ENCODE measurements at regions not wholly inside any gene's neighbourhood (a gene's known extent, or its start where the extent isn't known, plus 50 kb on each side); places are given as distances from the start of the nearest gene placed in this dataset.
A peak's percentile ranks its signal among the peaks of the same experiment; 100 is the strongest.

DNA sequence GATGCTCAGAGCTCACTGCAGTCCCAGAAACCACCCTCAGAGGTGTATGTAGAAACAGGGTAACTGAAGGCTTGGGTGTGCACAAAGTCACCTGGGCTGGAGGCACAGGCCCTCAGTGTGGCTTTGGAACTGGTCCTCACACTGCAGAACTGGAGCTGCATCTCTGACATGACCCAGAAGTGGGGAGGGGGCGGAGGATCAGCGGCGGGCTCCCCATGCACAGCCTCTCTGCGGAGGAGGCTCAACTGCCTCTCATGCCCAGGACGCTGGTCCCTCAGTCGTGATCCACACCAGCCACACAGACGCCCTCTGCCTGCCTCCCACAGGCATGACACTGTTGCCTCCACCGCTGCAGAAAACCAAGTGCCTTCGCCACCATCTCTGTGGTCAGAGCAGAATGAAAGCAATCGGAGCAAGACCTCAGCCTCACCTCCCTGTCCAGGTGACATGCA lies 73.7 kb downstream of the TM2D3 start:
- POLR2A ChIA-PET = no interaction called here
- intact Hi-C loops (cut with micrococcal nuclease; ENCODE audit: unreplicated experiment) (loop anchor here (5.0 kb wide), 1 partner anchor 281 kb away; the partner anchor contains the start of gene SNRPA1), in situ Hi-C loops (cut with HindIII; ENCODE audit: low pct_unique_long_range_greater_than_20kb, low sequenced_read_pairs) (no loop called here)
- Histone ChIP-seq H3K27ac (ENCODE audit: low read length) (no peak overlapping the region), H3K4me1 (ENCODE audit: control insufficient read depth, insufficient read depth, low read length) (0 out of 2 replicates have a peak, but pooled peaks cover 2% of the 10 kb centered on the region), H3K27me3 (ENCODE audit: control insufficient read depth, insufficient read depth, low read length) (peaks cover 5% of the 10 kb centered on the region; the same call in 1 of the 2 replicates), H3K36me3 (ENCODE audit: control insufficient read depth, insufficient read depth, low read length) (no peaks in the 10 kb centered on the region), H3K9me3 (ENCODE audit: control insufficient read depth, insufficient read depth, low read depth, low read length) (0 out of 2 replicates have a peak, but pooled peaks cover 2% of the 10 kb centered on the region), H3K4me3 (ENCODE audit: low read depth in 2 of 2, low read length in 2 of 2) (no peak overlapping the region)
- ATAC-seq (peak; percentile 94), DNase-seq (ENCODE audit: low read depth, low spot score) (no peak)
- no TSS peak for BruUV-seq (replicated peaks)
- CTCF ChIA-PET = no interaction called here
- TF ChIP-seq, protein P1, sequence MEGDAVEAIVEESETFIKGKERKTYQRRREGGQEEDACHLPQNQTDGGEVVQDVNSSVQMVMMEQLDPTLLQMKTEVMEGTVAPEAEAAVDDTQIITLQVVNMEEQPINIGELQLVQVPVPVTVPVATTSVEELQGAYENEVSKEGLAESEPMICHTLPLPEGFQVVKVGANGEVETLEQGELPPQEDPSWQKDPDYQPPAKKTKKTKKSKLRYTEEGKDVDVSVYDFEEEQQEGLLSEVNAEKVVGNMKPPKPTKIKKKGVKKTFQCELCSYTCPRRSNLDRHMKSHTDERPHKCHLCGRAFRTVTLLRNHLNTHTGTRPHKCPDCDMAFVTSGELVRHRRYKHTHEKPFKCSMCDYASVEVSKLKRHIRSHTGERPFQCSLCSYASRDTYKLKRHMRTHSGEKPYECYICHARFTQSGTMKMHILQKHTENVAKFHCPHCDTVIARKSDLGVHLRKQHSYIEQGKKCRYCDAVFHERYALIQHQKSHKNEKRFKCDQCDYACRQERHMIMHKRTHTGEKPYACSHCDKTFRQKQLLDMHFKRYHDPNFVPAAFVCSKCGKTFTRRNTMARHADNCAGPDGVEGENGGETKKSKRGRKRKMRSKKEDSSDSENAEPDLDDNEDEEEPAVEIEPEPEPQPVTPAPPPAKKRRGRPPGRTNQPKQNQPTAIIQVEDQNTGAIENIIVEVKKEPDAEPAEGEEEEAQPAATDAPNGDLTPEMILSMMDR (IDR thresholded peaks at IDR 0.05) = peak; percentile 82
- TF ChIP-seq TCF7L2 (IDR thresholded peaks at IDR 0.05; ENCODE audit: low read depth, low read length) = no peak
- no peak for TF ChIP-seq POLR2AphosphoS5 (IDR thresholded peaks at IDR 0.05; ENCODE audit: low read depth, low read length)
- TF ChIP-seq, protein P2, sequence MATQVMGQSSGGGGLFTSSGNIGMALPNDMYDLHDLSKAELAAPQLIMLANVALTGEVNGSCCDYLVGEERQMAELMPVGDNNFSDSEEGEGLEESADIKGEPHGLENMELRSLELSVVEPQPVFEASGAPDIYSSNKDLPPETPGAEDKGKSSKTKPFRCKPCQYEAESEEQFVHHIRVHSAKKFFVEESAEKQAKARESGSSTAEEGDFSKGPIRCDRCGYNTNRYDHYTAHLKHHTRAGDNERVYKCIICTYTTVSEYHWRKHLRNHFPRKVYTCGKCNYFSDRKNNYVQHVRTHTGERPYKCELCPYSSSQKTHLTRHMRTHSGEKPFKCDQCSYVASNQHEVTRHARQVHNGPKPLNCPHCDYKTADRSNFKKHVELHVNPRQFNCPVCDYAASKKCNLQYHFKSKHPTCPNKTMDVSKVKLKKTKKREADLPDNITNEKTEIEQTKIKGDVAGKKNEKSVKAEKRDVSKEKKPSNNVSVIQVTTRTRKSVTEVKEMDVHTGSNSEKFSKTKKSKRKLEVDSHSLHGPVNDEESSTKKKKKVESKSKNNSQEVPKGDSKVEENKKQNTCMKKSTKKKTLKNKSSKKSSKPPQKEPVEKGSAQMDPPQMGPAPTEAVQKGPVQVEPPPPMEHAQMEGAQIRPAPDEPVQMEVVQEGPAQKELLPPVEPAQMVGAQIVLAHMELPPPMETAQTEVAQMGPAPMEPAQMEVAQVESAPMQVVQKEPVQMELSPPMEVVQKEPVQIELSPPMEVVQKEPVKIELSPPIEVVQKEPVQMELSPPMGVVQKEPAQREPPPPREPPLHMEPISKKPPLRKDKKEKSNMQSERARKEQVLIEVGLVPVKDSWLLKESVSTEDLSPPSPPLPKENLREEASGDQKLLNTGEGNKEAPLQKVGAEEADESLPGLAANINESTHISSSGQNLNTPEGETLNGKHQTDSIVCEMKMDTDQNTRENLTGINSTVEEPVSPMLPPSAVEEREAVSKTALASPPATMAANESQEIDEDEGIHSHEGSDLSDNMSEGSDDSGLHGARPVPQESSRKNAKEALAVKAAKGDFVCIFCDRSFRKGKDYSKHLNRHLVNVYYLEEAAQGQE (IDR thresholded peaks at IDR 0.05; ENCODE audit: insufficient read depth in 1 of 2, low read depth in 2 of 2, low read length in 1 of 2) = no peak

DNA sequence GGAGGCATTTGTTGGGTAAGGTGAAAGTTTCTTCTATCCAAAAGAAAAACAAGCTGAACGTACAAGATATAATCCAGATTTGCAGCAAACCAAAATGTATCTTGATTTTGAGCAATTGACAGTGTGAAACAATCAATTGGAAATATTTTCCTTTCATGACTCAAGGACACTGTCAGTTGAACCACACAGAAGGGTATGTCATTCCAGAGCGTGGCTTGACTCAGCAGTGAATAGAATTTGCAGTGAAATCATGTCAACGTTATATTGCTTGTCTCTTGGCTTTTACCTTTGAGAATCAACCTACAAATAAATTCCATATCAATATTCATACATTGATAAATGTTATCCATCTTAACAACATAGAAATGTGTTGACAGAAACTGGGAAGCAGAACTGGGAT lies 78.2 kb downstream of the TM2D3 start:
- no TSS peak for BruUV-seq (replicated peaks)
- Histone ChIP-seq H3K36me3 (ENCODE audit: control insufficient read depth, insufficient read depth, low read length) (no peaks in the 10 kb centered on the region), H3K9me3 (ENCODE audit: control insufficient read depth, insufficient read depth, low read depth, low read length) (no peaks in the 10 kb centered on the region), H3K4me1 (ENCODE audit: control insufficient read depth, insufficient read depth, low read length) (no peaks in the 10 kb centered on the region), H3K27ac (ENCODE audit: low read length) (no peak overlapping the region), H3K27me3 (ENCODE audit: control insufficient read depth, insufficient read depth, low read length) (peaks cover 5% of the 10 kb centered on the region; the same call in 1 of the 2 replicates), H3K4me3 (ENCODE audit: low read depth in 2 of 2, low read length in 2 of 2) (no peak overlapping the region)
- ChIA-PET POLR2A (no interaction called here), CTCF (no interaction called here)
- ATAC-seq = no peak
- no peak for TF ChIP-seq SIN3A (IDR thresholded peaks at IDR 0.05; ENCODE audit: borderline replicate concordance, insufficient read depth, low read depth, low read length)
- no peak for TF ChIP-seq POLR2AphosphoS5 (IDR thresholded peaks at IDR 0.05; ENCODE audit: low read depth, low read length)
- in situ Hi-C loops (cut with HindIII; ENCODE audit: low pct_unique_long_range_greater_than_20kb, low sequenced_read_pairs) (no loop called here), intact Hi-C loops (cut with micrococcal nuclease; ENCODE audit: unreplicated experiment) (no loop called here)
- no peak for DNase-seq (ENCODE audit: low read depth, low spot score)

DNA sequence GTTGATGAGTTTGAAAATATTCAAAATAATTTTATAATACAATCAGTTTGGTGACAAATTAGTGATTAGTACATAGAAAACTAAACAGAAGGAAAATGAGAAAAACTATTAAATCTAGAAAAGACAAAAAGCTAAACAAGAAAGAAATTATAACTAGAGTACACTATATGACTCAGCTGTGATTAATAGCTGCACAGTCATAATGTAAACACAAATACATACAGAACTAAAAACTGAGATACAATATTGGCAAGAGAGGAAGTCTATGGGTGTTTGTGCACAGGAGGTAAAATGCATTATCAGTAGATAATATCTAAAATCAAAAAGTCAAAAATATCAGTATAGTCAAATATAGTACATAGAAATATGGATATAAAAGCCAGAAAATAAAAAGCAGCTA lies 80.7 kb upstream of the PCSK6 start:
- Histone ChIP-seq H3K27me3 (ENCODE audit: control insufficient read depth, insufficient read depth, low read length) (peaks cover 3% of the 10 kb centered on the region; the same call in 1 of the 2 replicates), H3K36me3 (ENCODE audit: control insufficient read depth, insufficient read depth, low read length) (no peaks in the 10 kb centered on the region), H3K27ac (ENCODE audit: low read length) (no peak overlapping the region), H3K4me3 (ENCODE audit: low read depth in 2 of 2, low read length in 2 of 2) (no peak overlapping the region), H3K4me1 (ENCODE audit: control insufficient read depth, insufficient read depth, low read length) (no peaks in the 10 kb centered on the region), H3K9me3 (ENCODE audit: control insufficient read depth, insufficient read depth, low read depth, low read length) (no peaks in the 10 kb centered on the region)
- no TSS peak for BruUV-seq (replicated peaks)
- ATAC-seq (peak; percentile 91), DNase-seq (ENCODE audit: low read depth, low spot score) (peak; percentile 39)
- in situ Hi-C loops (cut with HindIII; ENCODE audit: low pct_unique_long_range_greater_than_20kb, low sequenced_read_pairs) = no loop called here
- TF ChIP-seq POLR2AphosphoS5 (IDR thresholded peaks at IDR 0.05; ENCODE audit: low read depth, low read length) = no peak
- TF ChIP-seq, protein P2 (IDR thresholded peaks at IDR 0.05; ENCODE audit: insufficient read depth in 1 of 2, low read depth in 2 of 2, low read length in 1 of 2) = no peak
- no peak for TF ChIP-seq TCF7L2 (IDR thresholded peaks at IDR 0.05; ENCODE audit: low read depth, low read length)
- no peak for TF ChIP-seq SIN3A (IDR thresholded peaks at IDR 0.05; ENCODE audit: borderline replicate concordance, insufficient read depth, low read depth, low read length)
- POLR2A ChIA-PET = interaction anchor here (0.6 kb wide), 1 partner anchor 937 kb away, joined by 3 read pairs; no protein-coding TSS in a partner anchor
- intact Hi-C loops (cut with micrococcal nuclease; ENCODE audit: unreplicated experiment) = no loop called here
- CTCF ChIA-PET = no interaction called here
